ENCODE measurements at regions not wholly inside any gene's neighbourhood (a gene's known extent, or its start where the extent isn't known, plus 50 kb on each side); places are given as distances from the start of the nearest gene placed in this dataset.
"Not testable (repeated sequence)": the region's sequence is repeated elsewhere in the genome, so short reads cannot be mapped to it uniquely, and the experiment has no call there.

DNA sequence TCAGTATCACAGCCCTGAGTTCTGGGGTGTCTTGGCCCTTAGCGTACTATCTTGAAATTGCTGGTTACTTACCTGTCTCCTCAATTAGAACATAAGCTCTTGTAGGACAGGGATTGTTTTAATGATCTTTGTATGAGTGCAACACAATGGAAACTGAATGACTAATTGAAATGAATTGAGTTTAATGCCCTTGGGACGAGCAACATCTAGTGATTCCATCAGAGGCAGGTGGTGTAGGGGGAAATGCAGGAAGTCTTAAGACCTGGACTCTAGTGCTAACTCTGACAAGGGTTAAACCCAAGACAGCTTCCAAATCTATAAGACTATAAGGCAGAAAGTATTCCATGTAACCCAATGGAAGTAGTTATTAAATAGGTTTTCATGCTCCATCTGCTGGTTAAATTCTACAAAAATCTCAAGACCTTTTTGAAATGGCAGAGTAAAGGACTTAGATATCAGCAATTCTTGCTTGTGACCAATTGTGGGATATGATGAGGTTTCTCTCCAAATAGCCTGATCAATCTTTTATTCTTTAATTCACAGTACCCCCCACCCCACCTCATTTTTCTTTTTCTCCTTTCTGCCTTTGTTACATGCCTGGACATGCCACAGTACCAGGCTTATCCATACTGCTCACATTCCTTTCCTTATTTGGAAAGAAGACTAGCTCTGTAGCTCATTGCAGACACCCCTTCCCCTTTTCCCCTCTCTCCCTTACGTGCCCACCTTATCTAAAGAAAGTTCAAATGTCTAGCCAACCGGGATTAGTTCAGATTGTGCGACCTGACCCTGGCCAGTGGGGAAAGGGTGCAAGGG is 340.8 kb downstream of the PAPSS1 start:
- DNase-seq (ENCODE audit: low spot score) (no peak), ATAC-seq (ENCODE audit: low FRiP score) (no peak)
- no peak for TF ChIP-seq CTCF (IDR thresholded peaks at IDR 0.05)

DNA sequence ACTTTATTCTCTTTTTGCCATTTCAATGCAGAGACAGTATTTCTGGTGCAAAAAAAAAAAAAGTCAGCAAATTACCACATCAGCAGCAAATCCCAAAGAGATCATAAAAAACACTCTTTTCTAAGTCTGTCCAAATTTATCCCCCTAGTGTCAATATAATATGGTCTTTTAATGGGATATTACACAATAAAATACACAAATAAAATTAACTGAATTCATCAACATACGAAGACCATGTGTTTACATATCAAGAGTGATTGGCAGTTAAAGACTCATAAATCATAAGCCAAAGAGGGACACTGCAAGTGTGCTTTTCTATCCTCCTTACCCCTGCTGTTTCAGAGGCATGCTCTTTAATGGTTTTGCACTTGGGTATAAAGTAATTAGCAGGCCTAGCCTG is 340.2 kb upstream of the DKK2 start:
- DNase-seq (ENCODE audit: low spot score) (no peak), ATAC-seq (ENCODE audit: low FRiP score) (no peak)
- TF ChIP-seq CTCF (IDR thresholded peaks at IDR 0.05) = no peak

DNA sequence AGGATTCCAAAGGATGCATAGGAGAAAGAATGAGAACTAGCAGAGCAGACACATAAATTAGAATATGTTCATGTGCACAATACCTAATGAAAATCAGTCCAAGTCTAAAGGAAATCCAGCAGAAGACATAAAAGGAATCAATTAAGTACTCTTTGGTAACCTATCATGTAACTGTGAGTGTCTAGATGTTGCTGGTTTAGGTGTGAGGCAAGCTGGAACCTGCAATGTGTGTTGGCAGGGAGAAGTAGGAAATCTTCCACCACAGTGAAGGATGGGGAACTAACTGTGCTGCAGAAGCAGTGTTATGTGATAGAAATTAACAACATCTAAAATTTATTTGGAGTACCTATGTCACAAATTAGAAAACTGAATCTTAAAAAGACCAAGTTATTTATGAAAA is 330.8 kb upstream of the DKK2 start:
- ATAC-seq (ENCODE audit: low FRiP score) (no peak), DNase-seq (ENCODE audit: low spot score) (no peak)
- no peak for TF ChIP-seq CTCF (IDR thresholded peaks at IDR 0.05)

- no peak for ATAC-seq (ENCODE audit: low FRiP score)
- TF ChIP-seq CTCF (IDR thresholded peaks at IDR 0.05) = no peak
- DNase-seq (ENCODE audit: low spot score) = no peak
Observed at GRCh38 chr4:107366016-107366735, 330.1 kb upstream of the DKK2 start.

- no peak for ATAC-seq (ENCODE audit: low FRiP score)
- TF ChIP-seq CTCF (IDR thresholded peaks at IDR 0.05) = no peak
- DNase-seq (ENCODE audit: low spot score) = no peak
Observed at GRCh38 chr4:107363125-107363524, 327.0 kb upstream of the DKK2 start.

GRCh38 chr4:107359208-107359607 is 323.1 kb upstream of the DKK2 start:
- ATAC-seq (ENCODE audit: low FRiP score) = no peak
- TF ChIP-seq CTCF (IDR thresholded peaks at IDR 0.05) = no peak
- no peak for DNase-seq (ENCODE audit: low spot score)

DNA sequence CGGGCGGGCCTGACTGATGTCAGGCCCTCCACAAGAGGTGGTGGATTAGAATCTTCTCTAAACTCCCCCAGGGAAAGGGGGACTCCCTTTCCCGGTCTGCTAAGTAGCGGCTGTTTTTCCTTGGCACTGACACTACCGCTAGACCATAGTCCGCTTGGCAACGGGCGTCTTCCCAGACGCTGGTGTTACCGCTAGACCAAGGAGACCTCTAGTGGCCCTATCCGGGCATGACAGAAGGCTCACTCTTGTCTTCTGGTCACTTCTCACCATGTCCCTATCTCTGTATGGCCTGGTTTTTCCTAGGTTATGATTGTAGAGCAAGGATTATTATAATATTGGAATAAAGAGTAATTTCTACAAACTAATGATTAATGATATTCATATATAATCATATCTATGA is 318.2 kb upstream of the DKK2 start:
- ATAC-seq (ENCODE audit: low FRiP score); DNase-seq (ENCODE audit: low spot score): not testable (repeated sequence)
